Lower lobe of right lung (tissue), 2 donors: ENCODE measurements at regions not wholly inside any gene's neighbourhood (a gene's known extent, or its start where the extent isn't known, plus 50 kb on each side); places are given as distances from the start of the nearest gene placed in this dataset.

ENCODE experiments used
- ATAC-seq, 2 donors: fragments of 200-7000 bp; cut with Tn5 transposase; one replicate each; pipeline ENCODE4 v1.9.1; 2020 to 2022; ENCODE audit warnings: mild to moderate bottlenecking in 2 of 2, moderate library complexity in 2 of 2
- DNase-seq: peaks from one replicate; pipeline ENCODE4 v3.0.0-alpha.2; 2020
- H3K27ac ChIP-seq: fragments of 200-600 bp; one replicate; pipeline ENCODE4 v1.8.0; 2022
- H3K27me3 ChIP-seq: fragments of 200-600 bp; one replicate; pipeline ENCODE4 v1.8.0; 2022; ENCODE audit warnings: low read depth
- H3K36me3 ChIP-seq: fragments of 200-600 bp; one replicate; pipeline ENCODE4 v1.8.0; 2022; ENCODE audit warnings: mild to moderate bottlenecking
- H3K4me1 ChIP-seq: fragments of 200-600 bp; one replicate; pipeline ENCODE4 v1.8.0; 2022
- H3K4me3 ChIP-seq: fragments of 200-600 bp; one replicate; pipeline ENCODE4 v1.8.0; 2022; ENCODE audit warnings: mild to moderate bottlenecking
- H3K9me3 ChIP-seq: fragments of 200-600 bp; one replicate; pipeline ENCODE4 v1.8.0; 2022
- intact Hi-C: fragments of 100-400 bp; cut with DNase I; formaldehyde crosslinking; loops from one replicate; pipeline ENCODE4 v1.11.0; 2022
- TF ChIP-seq, protein P1 (sequence below): fragments of 200-600 bp; IDR thresholded peaks from one replicate; pipeline ENCODE4 v1.8.0; 2022; ENCODE audit warnings: antibody characterized with exemption, mild to moderate bottlenecking
- donor health status: DM: no; HTN: yes; CAD: no; lungs with severe emphysema.

DNA sequence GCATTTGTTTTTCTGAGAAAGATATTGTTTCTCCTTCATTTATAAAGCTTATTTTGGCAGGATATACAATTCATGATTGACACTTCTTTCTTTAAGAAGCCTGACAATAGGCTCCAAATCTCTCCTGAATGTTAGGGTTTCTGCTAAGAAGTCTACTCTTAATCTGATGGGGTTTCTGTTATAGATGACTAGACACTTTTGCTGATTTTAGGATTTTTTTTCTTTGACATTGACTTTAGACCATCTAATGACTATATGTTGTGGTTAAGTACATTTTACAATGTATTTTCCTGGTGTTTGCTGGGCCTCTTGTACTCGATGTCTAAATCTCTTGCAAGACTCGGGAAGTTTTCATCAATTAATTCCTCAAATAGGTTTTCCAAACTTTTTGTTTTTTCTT lies 321.8 kb upstream of the SMIM30 start:
- intact Hi-C loops, result no loop called here
- TF ChIP-seq, protein P1, sequence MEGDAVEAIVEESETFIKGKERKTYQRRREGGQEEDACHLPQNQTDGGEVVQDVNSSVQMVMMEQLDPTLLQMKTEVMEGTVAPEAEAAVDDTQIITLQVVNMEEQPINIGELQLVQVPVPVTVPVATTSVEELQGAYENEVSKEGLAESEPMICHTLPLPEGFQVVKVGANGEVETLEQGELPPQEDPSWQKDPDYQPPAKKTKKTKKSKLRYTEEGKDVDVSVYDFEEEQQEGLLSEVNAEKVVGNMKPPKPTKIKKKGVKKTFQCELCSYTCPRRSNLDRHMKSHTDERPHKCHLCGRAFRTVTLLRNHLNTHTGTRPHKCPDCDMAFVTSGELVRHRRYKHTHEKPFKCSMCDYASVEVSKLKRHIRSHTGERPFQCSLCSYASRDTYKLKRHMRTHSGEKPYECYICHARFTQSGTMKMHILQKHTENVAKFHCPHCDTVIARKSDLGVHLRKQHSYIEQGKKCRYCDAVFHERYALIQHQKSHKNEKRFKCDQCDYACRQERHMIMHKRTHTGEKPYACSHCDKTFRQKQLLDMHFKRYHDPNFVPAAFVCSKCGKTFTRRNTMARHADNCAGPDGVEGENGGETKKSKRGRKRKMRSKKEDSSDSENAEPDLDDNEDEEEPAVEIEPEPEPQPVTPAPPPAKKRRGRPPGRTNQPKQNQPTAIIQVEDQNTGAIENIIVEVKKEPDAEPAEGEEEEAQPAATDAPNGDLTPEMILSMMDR, result no peak

DNA sequence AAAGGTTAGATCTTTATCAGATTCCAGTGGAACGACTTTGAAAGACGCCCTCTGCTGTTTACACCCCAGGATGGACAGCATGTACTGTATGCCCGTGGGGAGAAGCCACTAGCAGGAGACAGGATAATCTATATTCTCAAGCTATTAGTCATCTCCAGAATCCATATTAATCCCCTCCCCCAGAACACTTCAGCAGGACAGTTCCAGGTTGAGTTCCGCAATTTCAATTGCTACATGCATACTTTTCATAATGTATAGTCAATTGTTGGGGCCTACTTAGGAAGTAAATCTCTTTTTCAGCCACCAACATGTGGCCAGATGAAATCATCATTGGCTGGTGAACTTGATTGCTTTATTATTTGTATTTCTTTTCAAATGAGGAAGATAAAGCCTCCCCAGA lies 313.1 kb upstream of the SMIM30 start:
- H3K27ac ChIP-seq, result no peak overlapping the region
- no peaks in the 10 kb centered on the region for H3K36me3 ChIP-seq
- H3K9me3 ChIP-seq, result no peaks in the 10 kb centered on the region
- ATAC-seq (no peak), DNase-seq (no peak)
- H3K4me1 ChIP-seq, result no peaks in the 10 kb centered on the region
- intact Hi-C loops, result no loop called here
- no peak overlapping the region for H3K4me3 ChIP-seq
- H3K27me3 ChIP-seq, result no peaks in the 10 kb centered on the region
- TF ChIP-seq, protein P1, result no peak

More for the DNA sequence above, 321.8 kb upstream of the SMIM30 start:
- Histone ChIP-seq H3K27me3 (no peaks in the 10 kb centered on the region), H3K4me1 (no peaks in the 10 kb centered on the region), H3K36me3 (no peaks in the 10 kb centered on the region), H3K9me3 (peaks cover 9% of the 10 kb centered on the region), H3K27ac (no peak overlapping the region), H3K4me3 (no peak overlapping the region)
- ATAC-seq (no peak), DNase-seq (no peak)

DNA sequence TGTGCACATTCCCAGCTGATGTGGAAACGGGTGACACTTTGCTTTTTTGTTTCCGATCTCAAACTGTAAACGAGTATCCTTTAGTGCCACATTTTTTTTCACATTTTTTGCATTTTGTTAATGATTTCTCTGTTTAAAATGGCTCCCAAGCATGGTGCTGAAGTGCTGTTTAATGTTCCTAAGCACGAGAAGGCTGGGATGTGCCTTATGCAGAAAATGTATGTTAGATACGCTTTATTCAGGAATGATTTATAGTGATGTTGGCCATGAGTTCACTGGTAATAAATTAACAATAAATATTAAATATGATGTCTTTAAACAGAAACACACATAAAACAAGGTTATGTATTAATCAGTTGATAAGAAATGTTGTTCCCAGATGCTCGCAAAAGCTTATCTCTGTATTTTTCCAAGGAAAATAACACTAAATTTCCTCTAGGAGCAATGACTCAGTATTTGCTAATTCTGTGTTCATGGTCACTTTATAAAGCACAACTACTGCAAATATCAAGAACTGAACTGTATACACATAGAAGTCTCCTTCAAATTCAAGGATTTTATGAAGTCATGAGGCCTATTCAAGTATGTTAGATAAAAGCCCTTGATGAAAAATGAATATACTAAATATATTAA lies 305.9 kb upstream of the SMIM30 start:
- DNase-seq (no peak), ATAC-seq (no peak)
- Histone ChIP-seq H3K4me1 (no peaks in the 10 kb centered on the region), H3K27ac (no peak overlapping the region), H3K36me3 (no peaks in the 10 kb centered on the region), H3K27me3 (no peaks in the 10 kb centered on the region), H3K9me3 (no peaks in the 10 kb centered on the region), H3K4me3 (no peak overlapping the region)
- TF ChIP-seq, protein P1, result no peak
- intact Hi-C loops, result loop anchor here (5.0 to 10.0 kb wide), 2 partner anchors 410 to 872 kb away; no protein-coding TSS in a partner anchor

DNA sequence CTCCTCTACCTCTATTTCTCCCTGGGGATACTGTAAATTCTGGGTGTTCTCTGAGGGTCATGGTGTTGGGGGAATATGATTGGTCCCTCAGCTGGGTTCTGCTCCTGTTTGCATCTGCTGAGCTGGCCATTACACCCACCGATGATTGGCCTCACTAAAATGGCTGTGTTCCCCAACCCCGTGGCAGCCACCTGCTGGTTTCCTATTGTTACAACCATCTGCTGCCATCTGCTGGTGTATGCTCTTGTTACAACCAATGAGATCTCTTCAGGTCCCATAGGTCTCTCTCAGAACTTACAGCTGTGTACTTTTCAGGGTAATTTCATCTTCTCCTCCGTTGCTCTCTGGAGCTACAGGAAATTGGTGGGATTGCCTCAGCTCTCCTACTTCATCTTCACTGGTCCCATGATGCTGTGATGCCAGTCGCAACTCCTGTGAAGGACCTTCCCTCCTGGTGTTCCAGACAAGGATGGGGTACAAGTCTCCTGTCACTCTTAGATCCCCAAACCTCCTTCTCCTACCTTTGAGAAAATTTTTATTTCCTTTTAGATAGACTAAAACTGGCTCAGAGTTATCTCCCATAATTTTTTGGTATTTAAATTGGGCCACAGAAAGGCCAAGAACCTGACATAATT lies 303.5 kb upstream of the SMIM30 start:
- TF ChIP-seq, protein P1, result peak; percentile 74
- H3K9me3 ChIP-seq, result no peaks in the 10 kb centered on the region
- DNase-seq (peak; percentile 67), ATAC-seq (peak; percentile 91 to 95)
- H3K36me3 ChIP-seq, result no peaks in the 10 kb centered on the region
- H3K4me3 ChIP-seq, result no peak overlapping the region
- no peaks in the 10 kb centered on the region for H3K4me1 ChIP-seq
- no peaks in the 10 kb centered on the region for H3K27me3 ChIP-seq
- H3K27ac ChIP-seq, result no peak overlapping the region
- intact Hi-C loops, result loop anchor here (5.0 to 10.0 kb wide), 2 partner anchors 407 to 870 kb away; no protein-coding TSS in a partner anchor

DNA sequence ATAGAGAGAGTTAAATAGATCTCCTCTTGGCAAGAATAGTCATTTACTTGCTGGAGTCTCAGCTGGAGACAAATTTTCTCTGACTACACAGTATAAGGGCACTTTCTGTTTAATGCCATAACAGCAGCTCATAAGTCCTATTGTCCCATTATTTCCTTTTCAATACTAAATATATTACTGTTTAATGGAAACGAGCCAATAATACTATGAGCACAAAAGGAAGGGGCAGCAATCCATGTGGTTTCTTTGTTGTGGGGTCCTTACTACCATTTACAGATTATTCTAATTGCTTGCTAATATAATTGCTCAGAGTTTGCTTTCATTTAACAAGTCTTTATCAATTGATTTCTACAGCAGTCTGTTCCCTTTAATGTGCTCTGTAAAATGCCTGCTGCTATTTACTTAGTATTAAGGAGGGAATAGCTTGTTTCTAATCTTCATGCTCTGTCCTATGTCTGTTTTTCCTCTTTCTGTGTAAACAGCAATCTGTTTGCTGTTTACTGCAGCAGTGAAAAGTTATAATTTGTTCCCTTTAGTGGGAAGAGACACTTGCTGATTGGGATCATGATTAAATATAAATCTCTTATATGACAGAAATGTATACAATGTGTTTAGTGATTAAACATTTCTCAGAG lies 296.2 kb upstream of the SMIM30 start:
- H3K9me3 ChIP-seq, result no peaks in the 10 kb centered on the region
- DNase-seq (no peak), ATAC-seq (no peak)
- H3K27me3 ChIP-seq, result no peaks in the 10 kb centered on the region
- no peak overlapping the region for H3K27ac ChIP-seq
- TF ChIP-seq, protein P1, result no peak
- intact Hi-C loops, result no loop called here
- H3K4me3 ChIP-seq, result no peak overlapping the region
- H3K36me3 ChIP-seq, result no peaks in the 10 kb centered on the region
- H3K4me1 ChIP-seq, result no peaks in the 10 kb centered on the region
